ENCODE measurements at regions not wholly inside any gene's neighbourhood (a gene's known extent, or its start where the extent isn't known, plus 50 kb on each side); places are given as distances from the start of the nearest gene placed in this dataset.

DNA sequence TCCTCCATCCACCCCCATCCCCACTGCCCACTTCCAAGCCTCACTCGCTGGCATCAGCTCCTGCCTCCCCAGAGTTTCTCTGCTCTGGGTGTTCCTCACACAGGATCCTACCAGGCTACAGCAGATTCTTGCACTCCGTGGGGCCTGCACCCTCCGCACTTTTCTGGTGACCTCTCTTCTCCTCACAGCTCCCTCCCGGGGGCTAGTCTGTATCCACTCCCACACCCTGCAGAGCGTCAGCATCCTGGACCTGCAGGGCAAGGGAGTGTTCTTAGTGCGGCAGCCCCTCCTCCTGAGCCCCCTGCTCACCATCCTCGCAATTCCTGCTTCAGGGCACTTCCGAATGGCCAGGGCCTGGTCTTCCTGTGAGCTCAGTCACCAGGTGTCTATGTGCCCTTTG lies 224.2 kb downstream of the DLL1 start:
- in situ Hi-C loops (cut with MboI; ENCODE audit: low pct_unique_long_range_greater_than_20kb, low sequenced_read_pairs, unreplicated experiment): no loop called here

DNA sequence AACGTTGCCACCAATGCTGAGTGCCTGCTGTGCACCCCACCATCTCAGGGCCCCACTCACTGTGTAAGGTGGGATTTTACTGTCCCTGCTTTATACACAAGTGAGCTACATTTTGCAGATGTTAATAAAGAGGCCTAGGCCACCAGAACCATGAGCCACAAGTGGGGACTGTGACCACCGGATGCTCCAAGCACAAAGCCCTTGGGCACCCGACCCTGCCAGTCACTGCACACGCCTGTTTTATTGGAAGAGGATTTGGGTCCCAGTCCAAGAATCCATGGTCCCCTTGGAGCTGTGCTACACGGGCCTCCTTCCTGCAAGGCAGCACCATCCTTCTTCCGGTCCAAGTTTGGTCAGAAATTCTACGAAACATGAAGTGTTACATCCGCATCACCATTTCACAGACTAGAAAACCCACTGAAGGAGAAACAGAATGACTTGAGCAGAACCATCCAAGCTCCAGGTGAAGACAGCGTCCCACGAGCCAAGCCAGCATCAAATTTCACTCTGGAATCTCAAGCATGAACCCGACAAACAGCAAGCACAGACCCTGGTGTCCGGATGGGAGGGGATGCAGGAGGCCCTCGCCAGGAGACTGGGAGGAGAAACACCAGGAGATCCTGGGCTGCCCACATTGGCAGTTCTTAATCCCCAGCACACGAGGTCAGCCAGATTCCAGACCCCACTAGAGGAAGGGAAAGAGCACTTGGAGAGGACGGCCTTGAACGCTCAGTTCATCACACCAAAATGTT lies 226.9 kb downstream of the DLL1 start:
- DNase-seq (ENCODE audit: low spot score): no peak
- TF ChIP-seq, protein P1, sequence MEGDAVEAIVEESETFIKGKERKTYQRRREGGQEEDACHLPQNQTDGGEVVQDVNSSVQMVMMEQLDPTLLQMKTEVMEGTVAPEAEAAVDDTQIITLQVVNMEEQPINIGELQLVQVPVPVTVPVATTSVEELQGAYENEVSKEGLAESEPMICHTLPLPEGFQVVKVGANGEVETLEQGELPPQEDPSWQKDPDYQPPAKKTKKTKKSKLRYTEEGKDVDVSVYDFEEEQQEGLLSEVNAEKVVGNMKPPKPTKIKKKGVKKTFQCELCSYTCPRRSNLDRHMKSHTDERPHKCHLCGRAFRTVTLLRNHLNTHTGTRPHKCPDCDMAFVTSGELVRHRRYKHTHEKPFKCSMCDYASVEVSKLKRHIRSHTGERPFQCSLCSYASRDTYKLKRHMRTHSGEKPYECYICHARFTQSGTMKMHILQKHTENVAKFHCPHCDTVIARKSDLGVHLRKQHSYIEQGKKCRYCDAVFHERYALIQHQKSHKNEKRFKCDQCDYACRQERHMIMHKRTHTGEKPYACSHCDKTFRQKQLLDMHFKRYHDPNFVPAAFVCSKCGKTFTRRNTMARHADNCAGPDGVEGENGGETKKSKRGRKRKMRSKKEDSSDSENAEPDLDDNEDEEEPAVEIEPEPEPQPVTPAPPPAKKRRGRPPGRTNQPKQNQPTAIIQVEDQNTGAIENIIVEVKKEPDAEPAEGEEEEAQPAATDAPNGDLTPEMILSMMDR (IDR thresholded peaks at IDR 0.05; ENCODE audit: extremely low read depth, insufficient read depth, missing control alignments): no peak

More for the DNA sequence above, 224.2 kb downstream of the DLL1 start:
- TF ChIP-seq, protein P1 (IDR thresholded peaks at IDR 0.05; ENCODE audit: extremely low read depth, insufficient read depth, missing control alignments): no peak
- DNase-seq (ENCODE audit: low spot score): no peak

DNA sequence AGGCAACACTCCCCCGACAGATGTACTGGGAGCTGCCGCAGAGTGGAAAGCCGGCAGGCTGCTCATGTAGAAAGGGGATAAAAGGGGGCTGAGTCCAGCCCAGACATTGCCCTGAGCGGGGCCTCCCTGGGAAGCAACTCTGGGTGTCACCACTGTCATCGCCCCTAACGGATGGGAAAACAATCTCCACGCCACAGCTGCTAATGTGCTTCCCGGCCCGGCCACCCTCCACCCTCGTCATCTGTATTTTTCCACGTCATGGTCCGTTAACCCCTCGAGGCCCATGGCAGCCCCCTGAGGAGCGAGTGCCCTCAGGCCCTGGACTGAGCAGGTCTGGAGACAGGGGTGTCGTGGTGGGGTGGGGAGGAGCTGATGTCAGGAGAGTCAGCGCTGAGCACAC lies 227.4 kb downstream of the DLL1 start:
- TF ChIP-seq, protein P1 (IDR thresholded peaks at IDR 0.05; ENCODE audit: extremely low read depth, insufficient read depth, missing control alignments): no peak
- no peak for DNase-seq (ENCODE audit: low spot score)
- in situ Hi-C loops (cut with MboI; ENCODE audit: low pct_unique_long_range_greater_than_20kb, low sequenced_read_pairs, unreplicated experiment): no loop called here

More for the DNA sequence above, 226.9 kb downstream of the DLL1 start:
- in situ Hi-C loops (cut with MboI; ENCODE audit: low pct_unique_long_range_greater_than_20kb, low sequenced_read_pairs, unreplicated experiment): no loop called here

DNA sequence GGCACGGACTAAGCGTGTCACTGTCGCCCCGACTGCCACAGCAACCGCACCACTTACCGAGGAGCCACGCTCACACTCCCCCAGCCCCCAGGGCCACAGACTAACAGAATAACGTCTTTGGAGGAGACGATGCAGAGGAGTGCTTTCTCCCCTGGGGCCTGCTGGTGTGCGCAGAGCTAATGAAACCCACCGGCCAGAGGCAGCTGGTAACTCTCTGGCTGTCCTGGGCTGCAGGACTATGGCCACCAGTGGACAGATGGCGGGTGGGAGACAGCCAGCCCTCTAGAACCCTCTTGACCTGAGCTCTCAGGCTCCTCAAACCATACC lies 228.0 kb downstream of the DLL1 start:
- DNase-seq (ENCODE audit: low spot score): no peak
- TF ChIP-seq, protein P1 (IDR thresholded peaks at IDR 0.05; ENCODE audit: extremely low read depth, insufficient read depth, missing control alignments): no peak
- in situ Hi-C loops (cut with MboI; ENCODE audit: low pct_unique_long_range_greater_than_20kb, low sequenced_read_pairs, unreplicated experiment): no loop called here

DNA sequence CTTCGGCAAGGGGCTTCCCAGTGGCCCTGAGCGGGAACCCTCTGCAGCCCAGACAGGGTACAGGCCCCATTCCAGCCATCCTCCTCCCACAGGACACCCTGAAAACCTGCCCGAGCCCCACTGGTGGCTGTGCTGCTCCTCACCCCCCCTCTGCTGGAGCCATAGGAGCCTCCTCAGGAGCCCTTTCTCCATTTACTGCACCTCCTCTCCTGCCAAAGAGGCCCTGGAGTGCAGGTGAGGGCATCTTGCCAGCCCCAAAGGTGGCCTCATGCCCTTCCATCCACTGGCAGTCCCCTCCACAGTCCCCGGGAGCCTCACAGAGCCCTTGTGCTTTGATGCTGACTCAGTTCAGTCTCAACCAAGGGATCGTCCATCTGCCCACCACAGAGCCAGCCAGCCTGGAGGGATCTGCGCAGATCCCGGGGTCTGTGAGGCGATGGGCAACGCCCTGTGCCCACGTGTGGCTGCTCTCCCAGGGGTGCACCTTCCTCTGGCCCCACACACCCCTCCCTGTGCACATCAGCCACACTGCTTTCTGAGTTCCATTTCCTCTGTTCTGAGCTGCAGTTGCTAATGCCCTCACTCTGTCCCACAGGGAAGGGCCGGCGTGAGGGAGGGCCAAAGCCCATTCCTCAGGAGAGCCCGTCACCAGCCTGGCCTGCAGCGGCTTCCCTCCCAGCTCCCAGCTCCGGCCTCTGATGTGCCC lies 228.5 kb downstream of the DLL1 start:
- TF ChIP-seq, protein P1 (IDR thresholded peaks at IDR 0.05; ENCODE audit: extremely low read depth, insufficient read depth, missing control alignments): no peak
- DNase-seq (ENCODE audit: low spot score): no peak
- in situ Hi-C loops (cut with MboI; ENCODE audit: low pct_unique_long_range_greater_than_20kb, low sequenced_read_pairs, unreplicated experiment): no loop called here

DNA sequence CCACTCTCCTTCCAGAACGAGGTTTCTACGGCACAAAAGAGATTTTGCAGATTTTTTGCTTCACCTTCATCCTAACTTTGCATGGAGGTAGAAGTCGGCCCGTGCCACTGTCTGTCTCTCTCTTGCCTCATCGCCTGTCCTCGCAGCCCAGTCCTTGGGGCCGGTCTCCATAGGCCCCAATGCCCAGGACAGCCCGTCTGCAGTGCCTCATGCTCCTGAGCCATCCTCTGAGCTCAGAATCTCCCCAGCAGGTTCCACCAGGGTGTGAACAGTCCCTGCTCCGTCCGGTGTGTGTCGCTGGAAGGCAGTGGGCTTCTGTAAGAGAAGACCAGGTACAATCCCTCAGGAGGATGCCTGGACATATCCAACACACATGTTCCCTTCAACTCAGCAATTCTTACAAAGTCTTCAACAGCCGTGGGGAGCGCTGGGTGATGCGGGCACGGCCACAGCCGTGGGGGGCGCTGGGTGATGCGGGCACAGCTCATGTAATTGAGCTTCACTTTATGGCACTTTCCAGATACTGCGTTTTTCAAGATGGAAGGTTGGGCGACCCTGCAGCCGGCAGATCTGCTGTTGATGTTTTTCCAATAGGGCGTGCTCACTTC lies 231.9 kb downstream of the DLL1 start:
- DNase-seq (ENCODE audit: low spot score): no peak
- TF ChIP-seq, protein P1 (IDR thresholded peaks at IDR 0.05; ENCODE audit: extremely low read depth, insufficient read depth, missing control alignments): no peak
- in situ Hi-C loops (cut with MboI; ENCODE audit: low pct_unique_long_range_greater_than_20kb, low sequenced_read_pairs, unreplicated experiment): no loop called here

Data from GM13977 (cell line).